HG02588 (cell line): ENCODE measurements at regions not wholly inside any gene's neighbourhood (a gene's known extent, or its start where the extent isn't known, plus 50 kb on each side); places are given as distances from the start of the nearest gene placed in this dataset.

Experiments used
- ATAC-seq: cut with Tn5 transposase; IDR thresholded peaks from one replicate; pipeline ENCODE4 v1.9.1; 2021; ENCODE audit warnings: mild to moderate bottlenecking, moderate library complexity; ENCODE audit not compliant: unreplicated experiment

- ATAC-seq = no peak
Observed at GRCh38 chr2:236960531-236960930, 125.2 kb upstream of the COPS8 start.

GRCh38 chr2:236962816-236963215 lies 122.9 kb upstream of the COPS8 start:
- no peak for ATAC-seq

GRCh38 chr2:236963631-236964182 lies 122.0 kb upstream of the COPS8 start:
- no peak for ATAC-seq

- ATAC-seq = no peak
Observed at GRCh38 chr2:236964291-236964690, 121.4 kb upstream of the COPS8 start.

- no peak for ATAC-seq
Observed at GRCh38 chr2:236965021-236965840, 120.5 kb upstream of the COPS8 start.

- ATAC-seq = no peak
Observed at GRCh38 chr2:236965841-236966096, 119.9 kb upstream of the COPS8 start.

GRCh38 chr2:236967499-236967783 lies 118.2 kb upstream of the COPS8 start:
- no peak for ATAC-seq

- ATAC-seq = peak; percentile 64
Observed at GRCh38 chr2:236968101-236968879, 117.4 kb upstream of the COPS8 start.

- no peak for ATAC-seq
Observed at GRCh38 chr2:236968880-236969534, 116.7 kb upstream of the COPS8 start.

- no peak for ATAC-seq
Observed at GRCh38 chr2:236969767-236970655, 115.7 kb upstream of the COPS8 start.

GRCh38 chr2:236970656-236971010 lies 115.1 kb upstream of the COPS8 start:
- no peak for ATAC-seq

GRCh38 chr2:236971131-236971821 lies 114.4 kb upstream of the COPS8 start:
- ATAC-seq = no peak

- no peak for ATAC-seq
Observed at GRCh38 chr2:236971919-236972381, 113.7 kb upstream of the COPS8 start.

- ATAC-seq = no peak
Observed at GRCh38 chr2:236972491-236973342, 113.0 kb upstream of the COPS8 start.

- ATAC-seq = no peak
Observed at GRCh38 chr2:236973343-236973980, 112.2 kb upstream of the COPS8 start.

- no peak for ATAC-seq
Observed at GRCh38 chr2:236974148-236974547, 111.5 kb upstream of the COPS8 start.

- no peak for ATAC-seq
Observed at GRCh38 chr2:236974752-236975151, 110.9 kb upstream of the COPS8 start.

- no peak for ATAC-seq
Observed at GRCh38 chr2:236975766-236976165, 109.9 kb upstream of the COPS8 start.
